Esophagus squamous epithelium (tissue), 5 donors: ENCODE measurements at regions not wholly inside any gene's neighbourhood (a gene's known extent, or its start where the extent isn't known, plus 50 kb on each side); places are given as distances from the start of the nearest gene placed in this dataset.

ENCODE experiments used
- DNase-seq: peaks from one replicate; lab custom pipeline; 2025; lab: John Stamatoyannopoulos, UW
- H3K27ac ChIP-seq, 4 donors: fragments of 200-600 bp; sonication (generic); one replicate each; pipeline ENCODE4 v1.5.1; 2016 to 2019; ENCODE audit warnings: mild to moderate bottlenecking in 1 of 4
- H3K27me3 ChIP-seq, 4 donors: fragments of 200-600 bp; sonication (generic); 1 replicate in 3 of 4; 2 replicates in 1 of 4; pipeline versions ENCODE4 v1.5.1 to v1.6.0; 2017 to 2021; ENCODE audit warnings: antibody characterized with exemption in 1 of 4
- H3K36me3 ChIP-seq, 3 donors: fragments of 200-600 bp; sonication (generic); one replicate each; pipeline ENCODE4 v1.5.1; 2016 to 2019
- H3K4me1 ChIP-seq, 3 donors: fragments of 200-600 bp; sonication (generic); one replicate each; pipeline ENCODE4 v1.5.1; 2017 to 2019
- H3K4me3 ChIP-seq, 4 donors: fragments of 200-600 bp; sonication (generic); 1 replicate in 3 of 4; 2 replicates in 1 of 4; pipeline ENCODE4 v1.5.1; 2016 to 2019; ENCODE audit warnings: mild to moderate bottlenecking in 2 of 4, moderate library complexity in 1 of 4
- H3K9me3 ChIP-seq, 3 donors: fragments of 200-600 bp; sonication (generic); one replicate each; pipeline ENCODE4 v1.5.1; 2016 to 2019
- CTCF ChIP-seq, 6 experiments: fragments of 450-650 bp in 4 of 6; fragments of 200-600 bp in 2 of 6; sonication (generic) in 2 of 6; IDR thresholded peaks; one replicate each; pipeline ENCODE4 v1.5.1; 2016 to 2019; ENCODE audit warnings: antibody characterized with exemption in 6 of 6, mild to moderate bottlenecking in 4 of 6, moderate library complexity in 4 of 6
- POLR2A ChIP-seq, 4 donors: fragments of 450-650 bp; IDR thresholded peaks; one replicate each; pipeline ENCODE4 v1.6.1; 2017; ENCODE audit warnings: antibody characterized with exemption in 4 of 4, mild to moderate bottlenecking in 4 of 4, moderate library complexity in 3 of 4
- WGBS, 2 donors: methylation state at CpG; one replicate each; pipeline ENCODE4 v1.1.5; 2018; 5-methylcytosine and 5-hydroxymethylcytosine counted together
- intact Hi-C: fragments of 100-400 bp; cut with DNase I; formaldehyde crosslinking; loops from one replicate; pipeline ENCODE4 v1.15.0; 2022
- donor health status: DM: yes; HTN: yes; CAD: no.

- H3K27me3 ChIP-seq, result peaks cover 0 to 13% (median 0%) of the 10 kb centered on the region in 4 donors
- no peaks in the 10 kb centered on the region for H3K36me3 ChIP-seq
- no peak for TF ChIP-seq CTCF (IDR thresholded peaks at IDR 0.05)
- TF ChIP-seq POLR2A (IDR thresholded peaks at IDR 0.05), result no peak
- H3K4me3 ChIP-seq, result no peak overlapping the region
- no peak overlapping the region for H3K27ac ChIP-seq
- no peaks in the 10 kb centered on the region for H3K9me3 ChIP-seq
- no peak for DNase-seq
- H3K4me1 ChIP-seq, result peaks cover 0 to 5% (median 0%) of the 10 kb centered on the region in 3 donors
- intact Hi-C loops, result no loop called here
- WGBS, 2 donors, result 76 to 78% methylated on average over 5 to 9 of the region's 11 CpGs
These were observed 458.5 kb upstream of the SALL3 start for GRCh38 chr18:78521136-78521535.

DNA sequence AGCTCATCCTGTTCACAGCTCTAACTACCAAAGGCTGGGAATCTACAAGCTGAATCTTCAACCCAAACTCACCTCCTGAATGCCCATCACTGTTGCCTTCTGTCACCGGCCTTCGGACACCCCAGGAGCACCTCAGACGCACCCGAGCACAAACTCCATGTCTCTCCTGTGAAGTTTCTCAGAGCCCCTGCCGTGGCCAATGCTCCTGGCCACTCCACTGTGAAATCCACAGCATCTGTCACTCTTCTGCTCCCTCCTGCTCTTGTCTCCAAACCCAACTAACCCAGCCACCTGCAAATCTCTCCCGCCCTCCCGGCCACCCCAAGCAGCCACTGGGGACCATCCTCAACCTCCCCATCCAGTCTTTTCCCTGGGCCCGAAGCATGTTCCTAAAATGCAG is 457.9 kb upstream of the SALL3 start:
- TF ChIP-seq CTCF (IDR thresholded peaks at IDR 0.05) (no peak), POLR2A (IDR thresholded peaks at IDR 0.05) (no peak)
- Histone ChIP-seq H3K4me3 (no peak overlapping the region), H3K36me3 (no peaks in the 10 kb centered on the region), H3K9me3 (no peaks in the 10 kb centered on the region), H3K27me3 (peaks cover 0 to 16% (median 0%) of the 10 kb centered on the region in 4 donors), H3K4me1 (peaks cover 0 to 5% (median 0%) of the 10 kb centered on the region in 3 donors), H3K27ac (no peak overlapping the region)
- WGBS, 2 donors, result 91 to 96% methylated on average over 8 of the region's 8 CpGs
- DNase-seq, result no peak
- intact Hi-C loops, result no loop called here

GRCh38 chr18:78522507-78522906 is 457.1 kb upstream of the SALL3 start:
- Histone ChIP-seq H3K36me3 (no peaks in the 10 kb centered on the region), H3K4me3 (no peak overlapping the region), H3K4me1 (peaks cover 0 to 5% (median 0%) of the 10 kb centered on the region in 3 donors), H3K27me3 (peaks cover 0 to 23% (median 0%) of the 10 kb centered on the region in 4 donors), H3K27ac (no peak overlapping the region), H3K9me3 (no peaks in the 10 kb centered on the region)
- intact Hi-C loops, result no loop called here
- TF ChIP-seq CTCF (IDR thresholded peaks at IDR 0.05), result no peak
- TF ChIP-seq POLR2A (IDR thresholded peaks at IDR 0.05), result no peak
- WGBS, 2 donors, result 93 to 95% methylated on average over 8 of the region's 8 CpGs
- DNase-seq, result no peak

GRCh38 chr18:78523850-78524249 is 455.8 kb upstream of the SALL3 start:
- Histone ChIP-seq H3K36me3 (no peaks in the 10 kb centered on the region), H3K4me3 (no peak overlapping the region), H3K9me3 (no peaks in the 10 kb centered on the region), H3K27ac (no peak overlapping the region), H3K4me1 (peaks cover 0 to 5% (median 0%) of the 10 kb centered on the region in 3 donors), H3K27me3 (peaks cover 0 to 35% (median 0%) of the 10 kb centered on the region in 4 donors)
- WGBS, 2 donors, result 78 to 83% methylated on average over 5 to 10 of the region's 12 CpGs
- TF ChIP-seq CTCF (IDR thresholded peaks at IDR 0.05) (no peak), POLR2A (IDR thresholded peaks at IDR 0.05) (no peak)
- intact Hi-C loops, result no loop called here
- DNase-seq, result no peak

- H3K4me3 ChIP-seq, result no peak overlapping the region
- DNase-seq, result no peak
- H3K36me3 ChIP-seq, result no peaks in the 10 kb centered on the region
- intact Hi-C loops, result no loop called here
- WGBS, 2 donors, result 71 to 73% methylated on average over 9 to 11 of the region's 11 CpGs
- H3K9me3 ChIP-seq, result no peaks in the 10 kb centered on the region
- no peak overlapping the region for H3K27ac ChIP-seq
- TF ChIP-seq CTCF (IDR thresholded peaks at IDR 0.05) (no peak), POLR2A (IDR thresholded peaks at IDR 0.05) (no peak)
- peaks cover 0 to 5% (median 0%) of the 10 kb centered on the region in 3 donors for H3K4me1 ChIP-seq
- peaks cover 0 to 33% (median 0%) of the 10 kb centered on the region in 4 donors for H3K27me3 ChIP-seq
These were observed 454.1 kb upstream of the SALL3 start for GRCh38 chr18:78525366-78526111.
